ENCODE measurements at regions not wholly inside any gene's neighbourhood (a gene's known extent, or its start where the extent isn't known, plus 50 kb on each side); places are given as distances from the start of the nearest gene placed in this dataset.
"Not testable (repeated sequence)": the region's sequence is repeated elsewhere in the genome, so short reads cannot be mapped to it uniquely, and the experiment has no call there.

DNA sequence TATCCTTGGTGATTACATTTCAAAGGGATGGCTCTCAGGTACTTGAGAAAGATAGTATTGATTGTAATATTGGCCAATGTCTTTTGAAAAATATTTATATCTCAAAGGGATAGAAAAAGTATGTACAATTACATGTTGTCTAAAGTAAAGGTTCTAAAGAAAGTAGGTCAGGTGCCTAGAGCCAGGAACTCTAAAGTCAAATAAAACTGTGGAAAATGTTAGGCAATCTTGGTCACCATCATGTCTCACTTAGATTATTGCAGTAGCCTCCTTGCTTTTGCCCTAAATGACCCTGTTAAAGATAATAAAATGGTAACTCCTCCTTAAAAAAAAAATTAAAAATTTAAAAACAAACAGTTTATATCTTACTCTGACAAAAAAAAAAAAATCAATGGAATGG, 198.5 kb upstream of the ARPP21 start:
- intact Hi-C loops (cut with DNase I; ENCODE audit: low total_unique reads) = no loop called here
- H3K36me3 ChIP-seq (ENCODE audit: low read depth, missing control alignments) = no peaks in the 10 kb centered on the region
- TF ChIP-seq, protein P1, sequence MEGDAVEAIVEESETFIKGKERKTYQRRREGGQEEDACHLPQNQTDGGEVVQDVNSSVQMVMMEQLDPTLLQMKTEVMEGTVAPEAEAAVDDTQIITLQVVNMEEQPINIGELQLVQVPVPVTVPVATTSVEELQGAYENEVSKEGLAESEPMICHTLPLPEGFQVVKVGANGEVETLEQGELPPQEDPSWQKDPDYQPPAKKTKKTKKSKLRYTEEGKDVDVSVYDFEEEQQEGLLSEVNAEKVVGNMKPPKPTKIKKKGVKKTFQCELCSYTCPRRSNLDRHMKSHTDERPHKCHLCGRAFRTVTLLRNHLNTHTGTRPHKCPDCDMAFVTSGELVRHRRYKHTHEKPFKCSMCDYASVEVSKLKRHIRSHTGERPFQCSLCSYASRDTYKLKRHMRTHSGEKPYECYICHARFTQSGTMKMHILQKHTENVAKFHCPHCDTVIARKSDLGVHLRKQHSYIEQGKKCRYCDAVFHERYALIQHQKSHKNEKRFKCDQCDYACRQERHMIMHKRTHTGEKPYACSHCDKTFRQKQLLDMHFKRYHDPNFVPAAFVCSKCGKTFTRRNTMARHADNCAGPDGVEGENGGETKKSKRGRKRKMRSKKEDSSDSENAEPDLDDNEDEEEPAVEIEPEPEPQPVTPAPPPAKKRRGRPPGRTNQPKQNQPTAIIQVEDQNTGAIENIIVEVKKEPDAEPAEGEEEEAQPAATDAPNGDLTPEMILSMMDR (IDR thresholded peaks at IDR 0.05) = no peak
- no peak for TF ChIP-seq POLR2A (IDR thresholded peaks at IDR 0.05)

DNA sequence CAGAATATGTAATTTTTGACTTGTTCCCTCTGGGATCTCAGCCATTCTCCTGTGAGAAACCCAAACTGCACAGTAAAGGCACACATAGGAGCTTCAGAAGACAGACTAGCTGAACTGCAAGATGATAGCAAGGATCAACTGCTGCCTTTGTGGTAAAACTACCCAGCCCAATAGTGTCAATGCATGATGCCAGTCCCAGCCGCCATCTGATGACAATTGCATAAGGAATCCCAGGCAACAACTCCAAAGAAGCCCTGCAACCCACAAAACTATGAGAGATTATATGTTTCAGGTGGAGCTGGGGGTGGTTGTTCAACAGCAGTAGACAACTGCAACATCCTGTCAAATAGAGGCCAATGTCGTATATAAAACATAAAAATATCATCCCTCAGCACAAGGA, 192.4 kb upstream of the ARPP21 start:
- Histone ChIP-seq H3K36me3 (ENCODE audit: low read depth, missing control alignments) (no peaks in the 10 kb centered on the region), H3K27ac (no peak overlapping the region), H3K27me3 (no peaks in the 10 kb centered on the region), H3K9me3 (no peaks in the 10 kb centered on the region), H3K4me3 (no peak overlapping the region), H3K4me1 (no peaks in the 10 kb centered on the region)
- intact Hi-C loops (cut with DNase I; ENCODE audit: low total_unique reads) = no loop called here
- WGBS, 2 donors = 83 to 97% methylated on average over 2 of the region's 2 CpGs
- no peak for DNase-seq
- TF ChIP-seq, protein P1 (IDR thresholded peaks at IDR 0.05) = no peak
- TF ChIP-seq POLR2A (IDR thresholded peaks at IDR 0.05) = no peak

More for the DNA sequence above, 198.5 kb upstream of the ARPP21 start:
- Histone ChIP-seq H3K4me3 (no peak overlapping the region), H3K27me3 (no peaks in the 10 kb centered on the region), H3K9me3 (no peaks in the 10 kb centered on the region), H3K27ac (no peak overlapping the region), H3K4me1 (no peaks in the 10 kb centered on the region)
- DNase-seq = no peak

DNA sequence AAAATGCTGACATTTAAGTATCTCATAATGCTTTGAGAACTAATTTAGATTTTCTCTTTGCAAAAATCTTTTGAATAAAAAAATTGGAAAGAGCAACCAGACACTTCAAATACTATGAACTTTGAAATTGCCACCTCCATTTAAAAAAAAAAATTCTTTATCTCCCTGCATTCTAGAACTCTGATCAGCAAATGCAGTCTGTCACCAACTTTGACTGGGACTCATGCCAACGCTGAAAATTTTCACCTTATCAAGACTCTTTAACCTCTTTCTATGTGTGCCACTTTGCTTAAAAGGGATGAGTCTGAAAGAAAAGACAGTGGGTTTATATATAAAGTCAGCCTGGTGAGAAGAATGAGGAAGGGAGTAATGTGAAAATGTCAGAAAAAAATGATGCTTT, 191.2 kb upstream of the ARPP21 start:
- no peaks in the 10 kb centered on the region for H3K36me3 ChIP-seq (ENCODE audit: low read depth, missing control alignments)
- no peaks in the 10 kb centered on the region for H3K9me3 ChIP-seq
- TF ChIP-seq POLR2A (IDR thresholded peaks at IDR 0.05) = no peak
- TF ChIP-seq, protein P1 (IDR thresholded peaks at IDR 0.05) = no peak
- WGBS, 2 donors = 34 to 47% methylated on average over 1 of the region's 1 CpG
- intact Hi-C loops (cut with DNase I; ENCODE audit: low total_unique reads) = no loop called here
- H3K27me3 ChIP-seq = no peaks in the 10 kb centered on the region
- H3K4me1 ChIP-seq = no peaks in the 10 kb centered on the region
- no peak for DNase-seq
- H3K27ac ChIP-seq = no peak overlapping the region
- no peak overlapping the region for H3K4me3 ChIP-seq

DNA sequence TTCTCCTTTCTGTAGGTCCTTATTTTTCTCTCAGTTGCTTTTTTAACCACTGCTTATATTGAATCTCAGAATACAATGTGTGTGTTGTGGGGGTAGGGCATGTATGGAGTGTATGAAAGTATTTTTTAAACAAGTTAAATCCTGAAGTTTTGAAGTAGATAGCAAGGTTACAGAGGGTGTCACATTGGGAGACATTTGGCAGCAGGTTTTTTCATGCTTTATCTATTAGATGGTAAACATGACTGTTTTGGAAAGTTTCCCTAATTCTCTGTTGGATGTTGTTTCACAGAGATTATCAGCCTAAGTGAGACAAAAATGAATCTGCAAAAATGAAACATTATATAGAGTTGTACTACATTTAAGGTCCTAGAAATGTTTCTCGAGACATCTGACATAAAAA, 190.6 kb upstream of the ARPP21 start:
- Histone ChIP-seq H3K27ac (no peak overlapping the region), H3K9me3 (no peaks in the 10 kb centered on the region), H3K27me3 (no peaks in the 10 kb centered on the region), H3K4me3 (no peak overlapping the region), H3K4me1 (no peaks in the 10 kb centered on the region), H3K36me3 (ENCODE audit: low read depth, missing control alignments) (no peaks in the 10 kb centered on the region)
- TF ChIP-seq POLR2A (IDR thresholded peaks at IDR 0.05) = no peak
- TF ChIP-seq, protein P1 (IDR thresholded peaks at IDR 0.05) = no peak
- DNase-seq = no peak
- WGBS, 2 donors = 54 to 63% methylated on average over 1 of the region's 1 CpG
- intact Hi-C loops (cut with DNase I; ENCODE audit: low total_unique reads) = no loop called here

DNA sequence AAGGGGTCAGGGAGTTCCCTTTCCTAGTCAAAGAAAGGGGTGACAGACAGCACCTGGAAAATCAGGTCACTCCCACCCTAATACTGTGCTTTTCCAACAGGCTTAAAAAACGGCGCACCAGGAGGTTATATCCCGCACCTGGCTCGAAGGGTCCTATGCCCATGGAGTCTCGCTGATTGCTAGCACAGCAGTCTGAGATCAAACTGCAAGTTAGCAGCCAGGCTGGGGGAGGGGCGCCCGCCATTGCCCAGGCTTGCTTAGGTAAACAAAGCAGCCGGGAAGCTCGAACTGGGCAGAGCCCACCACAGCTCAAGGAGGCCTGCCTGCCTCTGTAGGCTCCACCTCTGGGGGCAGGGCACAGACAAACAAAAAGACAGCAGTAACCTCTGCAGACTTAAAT, 184.5 kb upstream of the ARPP21 start:
- intact Hi-C loops (cut with DNase I; ENCODE audit: low total_unique reads); H3K4me1 ChIP-seq; H3K36me3 ChIP-seq (ENCODE audit: low read depth, missing control alignments); H3K27ac ChIP-seq; H3K4me3 ChIP-seq; DNase-seq; H3K9me3 ChIP-seq; H3K27me3 ChIP-seq: not testable (repeated sequence)
- 98% methylated on average over 9 of the region's 9 CpGs; no CpG with 5 or more reads in 1 of the 2 donors for WGBS, 2 donors
